ENCODE measurements at regions not wholly inside any gene's neighbourhood (a gene's known extent, or its start where the extent isn't known, plus 50 kb on each side); places are given as distances from the start of the nearest gene placed in this dataset.

- Histone ChIP-seq H3K27ac (ENCODE audit: low read length) (no peak overlapping the region), H3K27me3 (ENCODE audit: control insufficient read depth in 1 of 2, insufficient read depth in 2 of 2, low read length in 2 of 2) (peaks cover 0 to 4% of the 10 kb centered on the region in 2 donors), H3K4me3 (ENCODE audit: low read length in 2 of 2) (no peak overlapping the region), H3K9ac (ENCODE audit: low read length in 2 of 2) (no peak overlapping the region), H3K9me3 (ENCODE audit: control insufficient read depth in 2 of 2, low read length in 2 of 2) (no peaks in the 10 kb centered on the region), H3K4me1 (ENCODE audit: control insufficient read depth, insufficient read depth, low read length) (no peaks in the 10 kb centered on the region), H3K36me3 (ENCODE audit: control insufficient read depth in 2 of 2, insufficient read depth in 2 of 2, low read length in 2 of 2) (no peaks in the 10 kb centered on the region)
Measured at GRCh38 chr2:222064286-222064685, 234.5 kb downstream of the PAX3 start.

GRCh38 chr2:222058819-222059445, 239.9 kb downstream of the PAX3 start:
- Histone ChIP-seq H3K36me3 (ENCODE audit: control insufficient read depth in 2 of 2, insufficient read depth in 2 of 2, low read length in 2 of 2) (no peaks in the 10 kb centered on the region), H3K4me1 (ENCODE audit: control insufficient read depth, insufficient read depth, low read length) (no peaks in the 10 kb centered on the region), H3K9ac (ENCODE audit: low read length in 2 of 2) (no peak overlapping the region), H3K9me3 (ENCODE audit: control insufficient read depth in 2 of 2, low read length in 2 of 2) (no peaks in the 10 kb centered on the region), H3K27ac (ENCODE audit: low read length) (no peak overlapping the region), H3K27me3 (ENCODE audit: control insufficient read depth in 1 of 2, insufficient read depth in 2 of 2, low read length in 2 of 2) (peaks cover 4 to 18% of the 10 kb centered on the region in 2 donors), H3K4me3 (ENCODE audit: low read length in 2 of 2) (no peak overlapping the region)

GRCh38 chr2:222057347-222058073, 241.3 kb downstream of the PAX3 start:
- Histone ChIP-seq H3K27me3 (ENCODE audit: control insufficient read depth in 1 of 2, insufficient read depth in 2 of 2, low read length in 2 of 2) (peaks cover 4 to 22% of the 10 kb centered on the region in 2 donors), H3K4me3 (ENCODE audit: low read length in 2 of 2) (no peak overlapping the region), H3K36me3 (ENCODE audit: control insufficient read depth in 2 of 2, insufficient read depth in 2 of 2, low read length in 2 of 2) (no peaks in the 10 kb centered on the region), H3K9me3 (ENCODE audit: control insufficient read depth in 2 of 2, low read length in 2 of 2) (no peaks in the 10 kb centered on the region), H3K27ac (ENCODE audit: low read length) (no peak overlapping the region), H3K9ac (ENCODE audit: low read length in 2 of 2) (no peak overlapping the region), H3K4me1 (ENCODE audit: control insufficient read depth, insufficient read depth, low read length) (no peaks in the 10 kb centered on the region)

GRCh38 chr2:222055328-222055727, 243.5 kb downstream of the PAX3 start:
- peaks cover 8 to 29% of the 10 kb centered on the region in 2 donors for H3K27me3 ChIP-seq (ENCODE audit: control insufficient read depth in 1 of 2, insufficient read depth in 2 of 2, low read length in 2 of 2)
- no peaks in the 10 kb centered on the region for H3K9me3 ChIP-seq (ENCODE audit: control insufficient read depth in 2 of 2, low read length in 2 of 2)

GRCh38 chr2:222054813-222055212, 244.0 kb downstream of the PAX3 start:
- H3K9me3 ChIP-seq (ENCODE audit: control insufficient read depth in 2 of 2, low read length in 2 of 2): no peaks in the 10 kb centered on the region
- H3K27me3 ChIP-seq (ENCODE audit: control insufficient read depth in 1 of 2, insufficient read depth in 2 of 2, low read length in 2 of 2): peaks cover 13 to 32% of the 10 kb centered on the region in 2 donors
- no peaks in the 10 kb centered on the region for H3K36me3 ChIP-seq (ENCODE audit: control insufficient read depth in 2 of 2, insufficient read depth in 2 of 2, low read length in 2 of 2)
- H3K27ac ChIP-seq (ENCODE audit: low read length): no peak overlapping the region
- H3K4me3 ChIP-seq (ENCODE audit: low read length in 2 of 2): no peak overlapping the region
- no peaks in the 10 kb centered on the region for H3K4me1 ChIP-seq (ENCODE audit: control insufficient read depth, insufficient read depth, low read length)
- no peak overlapping the region for H3K9ac ChIP-seq (ENCODE audit: low read length in 2 of 2)

More at GRCh38 chr2:222055328-222055727, 243.5 kb downstream of the PAX3 start:
- no peaks in the 10 kb centered on the region for H3K4me1 ChIP-seq (ENCODE audit: control insufficient read depth, insufficient read depth, low read length)
- no peak overlapping the region for H3K27ac ChIP-seq (ENCODE audit: low read length)
- no peaks in the 10 kb centered on the region for H3K36me3 ChIP-seq (ENCODE audit: control insufficient read depth in 2 of 2, insufficient read depth in 2 of 2, low read length in 2 of 2)
- no peak overlapping the region for H3K9ac ChIP-seq (ENCODE audit: low read length in 2 of 2)
- H3K4me3 ChIP-seq (ENCODE audit: low read length in 2 of 2): no peak overlapping the region

GRCh38 chr2:222052934-222053367, 245.8 kb downstream of the PAX3 start:
- no peaks in the 10 kb centered on the region for H3K9me3 ChIP-seq (ENCODE audit: control insufficient read depth in 2 of 2, low read length in 2 of 2)
- H3K4me3 ChIP-seq (ENCODE audit: low read length in 2 of 2): no peak overlapping the region
- H3K27ac ChIP-seq (ENCODE audit: low read length): no peak overlapping the region
- no peaks in the 10 kb centered on the region for H3K4me1 ChIP-seq (ENCODE audit: control insufficient read depth, insufficient read depth, low read length)
- no peak overlapping the region for H3K9ac ChIP-seq (ENCODE audit: low read length in 2 of 2)
- no peaks in the 10 kb centered on the region for H3K36me3 ChIP-seq (ENCODE audit: control insufficient read depth in 2 of 2, insufficient read depth in 2 of 2, low read length in 2 of 2)
- H3K27me3 ChIP-seq (ENCODE audit: control insufficient read depth in 1 of 2, insufficient read depth in 2 of 2, low read length in 2 of 2): peaks cover 10 to 33% of the 10 kb centered on the region in 2 donors

- no peaks in the 10 kb centered on the region for H3K9me3 ChIP-seq (ENCODE audit: control insufficient read depth in 2 of 2, low read length in 2 of 2)
- no peak overlapping the region for H3K27ac ChIP-seq (ENCODE audit: low read length)
- no peak overlapping the region for H3K9ac ChIP-seq (ENCODE audit: low read length in 2 of 2)
- no peaks in the 10 kb centered on the region for H3K36me3 ChIP-seq (ENCODE audit: control insufficient read depth in 2 of 2, insufficient read depth in 2 of 2, low read length in 2 of 2)
- no peaks in the 10 kb centered on the region for H3K4me1 ChIP-seq (ENCODE audit: control insufficient read depth, insufficient read depth, low read length)
- H3K27me3 ChIP-seq (ENCODE audit: control insufficient read depth in 1 of 2, insufficient read depth in 2 of 2, low read length in 2 of 2): peaks cover 10 to 34% of the 10 kb centered on the region in 2 donors
- H3K4me3 ChIP-seq (ENCODE audit: low read length in 2 of 2): no peak overlapping the region
Measured at GRCh38 chr2:222050981-222051380, 247.8 kb downstream of the PAX3 start.

GRCh38 chr2:222049946-222050345, 248.9 kb downstream of the PAX3 start:
- peaks cover 10 to 31% of the 10 kb centered on the region in 2 donors for H3K27me3 ChIP-seq (ENCODE audit: control insufficient read depth in 1 of 2, insufficient read depth in 2 of 2, low read length in 2 of 2)

GRCh38 chr2:222043897-222044296, 254.9 kb downstream of the PAX3 start:
- H3K9me3 ChIP-seq (ENCODE audit: control insufficient read depth in 2 of 2, low read length in 2 of 2): no peaks in the 10 kb centered on the region
- no peak overlapping the region for H3K4me3 ChIP-seq (ENCODE audit: low read length in 2 of 2)
- H3K27me3 ChIP-seq (ENCODE audit: control insufficient read depth in 1 of 2, insufficient read depth in 2 of 2, low read length in 2 of 2): peaks cover 0 to 9% of the 10 kb centered on the region in 2 donors
- H3K9ac ChIP-seq (ENCODE audit: low read length in 2 of 2): no peak overlapping the region
- H3K36me3 ChIP-seq (ENCODE audit: control insufficient read depth in 2 of 2, insufficient read depth in 2 of 2, low read length in 2 of 2): no peaks in the 10 kb centered on the region
- H3K4me1 ChIP-seq (ENCODE audit: control insufficient read depth, insufficient read depth, low read length): no peaks in the 10 kb centered on the region
- H3K27ac ChIP-seq (ENCODE audit: low read length): no peak overlapping the region

More at GRCh38 chr2:222049946-222050345, 248.9 kb downstream of the PAX3 start:
- no peaks in the 10 kb centered on the region for H3K36me3 ChIP-seq (ENCODE audit: control insufficient read depth in 2 of 2, insufficient read depth in 2 of 2, low read length in 2 of 2)
- no peak overlapping the region for H3K9ac ChIP-seq (ENCODE audit: low read length in 2 of 2)
- no peaks in the 10 kb centered on the region for H3K9me3 ChIP-seq (ENCODE audit: control insufficient read depth in 2 of 2, low read length in 2 of 2)
- no peak overlapping the region for H3K4me3 ChIP-seq (ENCODE audit: low read length in 2 of 2)
- no peaks in the 10 kb centered on the region for H3K4me1 ChIP-seq (ENCODE audit: control insufficient read depth, insufficient read depth, low read length)
- no peak overlapping the region for H3K27ac ChIP-seq (ENCODE audit: low read length)

GRCh38 chr2:222042666-222043065, 256.1 kb downstream of the PAX3 start:
- Histone ChIP-seq H3K9ac (ENCODE audit: low read length in 2 of 2) (no peak overlapping the region), H3K36me3 (ENCODE audit: control insufficient read depth in 2 of 2, insufficient read depth in 2 of 2, low read length in 2 of 2) (no peaks in the 10 kb centered on the region), H3K27me3 (ENCODE audit: control insufficient read depth in 1 of 2, insufficient read depth in 2 of 2, low read length in 2 of 2) (peaks cover 0 to 8% of the 10 kb centered on the region in 2 donors), H3K4me3 (ENCODE audit: low read length in 2 of 2) (no peak overlapping the region), H3K4me1 (ENCODE audit: control insufficient read depth, insufficient read depth, low read length) (no peaks in the 10 kb centered on the region), H3K9me3 (ENCODE audit: control insufficient read depth in 2 of 2, low read length in 2 of 2) (no peaks in the 10 kb centered on the region), H3K27ac (ENCODE audit: low read length) (no peak overlapping the region)

- Histone ChIP-seq H3K4me1 (ENCODE audit: control insufficient read depth, insufficient read depth, low read length) (no peaks in the 10 kb centered on the region), H3K36me3 (ENCODE audit: control insufficient read depth in 2 of 2, insufficient read depth in 2 of 2, low read length in 2 of 2) (no peaks in the 10 kb centered on the region), H3K4me3 (ENCODE audit: low read length in 2 of 2) (no peak overlapping the region), H3K9ac (ENCODE audit: low read length in 2 of 2) (no peak overlapping the region), H3K9me3 (ENCODE audit: control insufficient read depth in 2 of 2, low read length in 2 of 2) (no peaks in the 10 kb centered on the region), H3K27me3 (ENCODE audit: control insufficient read depth in 1 of 2, insufficient read depth in 2 of 2, low read length in 2 of 2) (peaks cover 0 to 1% of the 10 kb centered on the region in 2 donors), H3K27ac (ENCODE audit: low read length) (no peak overlapping the region)
Measured at GRCh38 chr2:222040333-222040732, 258.5 kb downstream of the PAX3 start.

All from stomach smooth muscle (tissue), 2 donors.